ENCODE measurements at regions not wholly inside any gene's neighbourhood (a gene's known extent, or its start where the extent isn't known, plus 50 kb on each side); places are given as distances from the start of the nearest gene placed in this dataset.

DNA sequence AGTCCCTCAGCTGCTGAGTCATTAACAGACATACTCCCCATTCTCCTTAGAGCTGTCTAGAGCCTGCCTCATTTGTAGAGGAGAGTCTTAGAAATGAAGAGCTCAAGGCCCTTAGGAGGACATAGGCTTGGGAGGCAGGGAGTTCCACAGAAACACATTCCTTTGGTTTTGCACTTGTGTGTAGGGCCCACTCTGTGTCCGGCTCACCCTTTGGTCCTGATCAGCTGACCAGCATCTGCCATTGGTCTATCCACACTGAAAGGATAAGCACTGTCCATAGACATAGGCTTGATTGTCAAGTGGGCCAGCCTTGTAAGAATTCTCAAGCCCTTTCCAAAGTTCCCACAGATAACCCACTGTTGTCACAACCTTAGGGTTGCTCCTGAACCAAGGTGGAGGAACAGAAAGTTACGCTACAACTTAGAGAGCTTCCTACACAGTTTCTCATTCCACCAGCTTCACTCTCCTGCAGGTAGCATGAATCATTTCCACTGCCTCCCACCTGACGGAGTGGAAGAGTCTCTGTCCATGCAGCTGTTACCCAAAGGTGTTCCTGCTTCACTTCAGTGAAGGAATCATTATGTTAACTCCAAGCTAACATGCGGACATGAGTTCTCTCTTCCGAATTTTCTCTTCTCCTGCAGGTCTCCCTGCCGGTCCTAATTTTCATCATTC, 96.1 kb downstream of the TNFSF18 start:
- H3K9me3 ChIP-seq (ENCODE audit: control insufficient read depth in 2 of 2, low read length in 2 of 2), result no peaks in the 10 kb centered on the region
- H3K4me3 ChIP-seq (ENCODE audit: low read length in 2 of 2), result no peak overlapping the region
- no peaks in the 10 kb centered on the region for H3K36me3 ChIP-seq (ENCODE audit: control insufficient read depth in 2 of 2, insufficient read depth in 2 of 2, low read length in 2 of 2)
- H3K27ac ChIP-seq (ENCODE audit: low read depth in 2 of 2, low read length in 2 of 2), result no peak overlapping the region
- H3K9ac ChIP-seq (ENCODE audit: low read depth in 1 of 2, low read length in 2 of 2), result no peak overlapping the region
- H3K4me1 ChIP-seq (ENCODE audit: control insufficient read depth in 2 of 2, insufficient read depth in 2 of 2, low read length in 2 of 2), result peaks cover 7 to 9% of the 10 kb centered on the region in 2 donors
- H3K27me3 ChIP-seq (ENCODE audit: control insufficient read depth in 2 of 2, insufficient read depth in 2 of 2, low read length in 2 of 2), result no peaks in the 10 kb centered on the region

DNA sequence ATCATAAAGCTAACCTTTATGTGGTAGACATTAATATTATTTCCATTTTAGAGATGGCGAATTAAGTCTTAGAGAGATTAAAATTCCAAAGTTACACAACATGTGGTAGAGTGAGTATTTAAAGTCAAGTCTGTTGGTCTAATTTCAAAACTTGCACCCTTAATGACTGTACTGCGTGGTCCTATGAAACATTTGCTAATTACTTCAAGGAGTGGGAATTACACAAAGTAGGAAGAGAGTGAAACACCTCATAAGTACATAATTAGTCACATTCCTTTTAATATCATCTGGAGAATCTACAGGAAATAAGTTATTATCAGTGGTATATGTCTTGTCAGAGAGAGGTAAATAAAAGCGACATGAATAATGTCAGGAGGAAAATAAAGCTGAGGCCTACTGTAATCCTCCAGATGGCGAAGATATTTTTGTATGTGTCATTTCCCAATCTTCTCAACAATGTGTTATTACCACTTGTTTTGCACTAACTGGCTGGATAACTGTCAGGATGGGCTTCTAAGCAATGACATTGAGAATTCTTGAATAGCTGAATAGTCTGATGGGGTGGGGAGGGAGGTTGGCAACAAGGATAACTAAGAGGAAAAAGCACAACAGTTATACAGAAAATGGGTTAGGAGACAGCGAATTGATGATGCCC, 95.5 kb downstream of the TNFSF18 start:
- Histone ChIP-seq H3K36me3 (ENCODE audit: control insufficient read depth in 2 of 2, insufficient read depth in 2 of 2, low read length in 2 of 2) (no peaks in the 10 kb centered on the region), H3K27ac (ENCODE audit: low read depth in 2 of 2, low read length in 2 of 2) (no peak overlapping the region), H3K9me3 (ENCODE audit: control insufficient read depth in 2 of 2, low read length in 2 of 2) (no peaks in the 10 kb centered on the region), H3K4me1 (ENCODE audit: control insufficient read depth in 2 of 2, insufficient read depth in 2 of 2, low read length in 2 of 2) (peaks cover 12 to 15% of the 10 kb centered on the region in 2 donors), H3K4me3 (ENCODE audit: low read length in 2 of 2) (no peak overlapping the region), H3K9ac (ENCODE audit: low read depth in 1 of 2, low read length in 2 of 2) (no peak overlapping the region), H3K27me3 (ENCODE audit: control insufficient read depth in 2 of 2, insufficient read depth in 2 of 2, low read length in 2 of 2) (no peaks in the 10 kb centered on the region)

DNA sequence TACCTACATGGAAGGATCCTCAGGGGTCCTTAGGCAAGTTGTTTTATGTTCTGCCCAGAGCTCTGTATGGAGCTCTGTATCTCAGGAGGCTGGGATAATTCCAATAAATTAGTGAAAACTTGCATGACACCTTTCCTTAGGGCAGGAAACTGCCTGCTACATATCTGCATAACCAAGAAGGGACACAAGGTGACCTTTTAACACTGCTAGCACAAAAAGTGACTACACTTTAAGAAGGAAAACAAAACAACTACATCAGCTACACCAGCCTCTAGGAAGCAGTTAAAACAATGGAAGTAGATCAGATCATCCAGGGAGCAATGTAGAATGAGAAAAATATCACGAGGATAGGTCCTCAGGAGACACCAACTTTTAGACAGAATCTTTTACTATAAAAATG, 93.9 kb downstream of the TNFSF18 start:
- no peaks in the 10 kb centered on the region for H3K36me3 ChIP-seq (ENCODE audit: control insufficient read depth in 2 of 2, insufficient read depth in 2 of 2, low read length in 2 of 2)
- no peak overlapping the region for H3K4me3 ChIP-seq (ENCODE audit: low read length in 2 of 2)
- H3K9ac ChIP-seq (ENCODE audit: low read depth in 1 of 2, low read length in 2 of 2), result no peak overlapping the region
- no peaks in the 10 kb centered on the region for H3K9me3 ChIP-seq (ENCODE audit: control insufficient read depth in 2 of 2, low read length in 2 of 2)
- no peak overlapping the region for H3K27ac ChIP-seq (ENCODE audit: low read depth in 2 of 2, low read length in 2 of 2)
- H3K27me3 ChIP-seq (ENCODE audit: control insufficient read depth in 2 of 2, insufficient read depth in 2 of 2, low read length in 2 of 2), result no peaks in the 10 kb centered on the region
- peaks cover 12 to 19% of the 10 kb centered on the region in 2 donors for H3K4me1 ChIP-seq (ENCODE audit: control insufficient read depth in 2 of 2, insufficient read depth in 2 of 2, low read length in 2 of 2)

DNA sequence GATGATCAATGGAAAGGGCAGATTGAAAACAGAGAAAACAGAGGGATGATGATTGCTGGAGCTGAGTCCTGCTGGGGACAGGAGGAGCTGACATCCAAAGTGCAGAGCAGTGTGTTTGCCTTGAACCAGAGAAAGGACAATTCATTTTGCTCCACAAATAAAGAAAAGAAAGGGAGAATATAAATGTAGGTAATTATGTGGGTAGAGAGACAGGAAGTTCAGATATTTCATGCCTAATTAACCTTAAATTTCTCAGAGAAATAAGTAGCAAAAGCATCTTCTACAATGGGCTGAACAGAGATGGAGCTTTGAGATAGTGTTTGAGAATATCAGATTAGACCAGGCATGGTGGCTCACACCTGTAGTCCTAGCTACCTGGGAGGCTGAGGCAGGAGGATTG, 93.2 kb downstream of the TNFSF18 start:
- H3K4me3 ChIP-seq (ENCODE audit: low read length in 2 of 2), result no peak overlapping the region
- no peaks in the 10 kb centered on the region for H3K9me3 ChIP-seq (ENCODE audit: control insufficient read depth in 2 of 2, low read length in 2 of 2)
- H3K9ac ChIP-seq (ENCODE audit: low read depth in 1 of 2, low read length in 2 of 2), result no peak overlapping the region
- H3K27me3 ChIP-seq (ENCODE audit: control insufficient read depth in 2 of 2, insufficient read depth in 2 of 2, low read length in 2 of 2), result no peaks in the 10 kb centered on the region
- no peak overlapping the region for H3K27ac ChIP-seq (ENCODE audit: low read depth in 2 of 2, low read length in 2 of 2)
- H3K4me1 ChIP-seq (ENCODE audit: control insufficient read depth in 2 of 2, insufficient read depth in 2 of 2, low read length in 2 of 2), result peaks cover 12 to 19% of the 10 kb centered on the region in 2 donors
- H3K36me3 ChIP-seq (ENCODE audit: control insufficient read depth in 2 of 2, insufficient read depth in 2 of 2, low read length in 2 of 2), result no peaks in the 10 kb centered on the region

DNA sequence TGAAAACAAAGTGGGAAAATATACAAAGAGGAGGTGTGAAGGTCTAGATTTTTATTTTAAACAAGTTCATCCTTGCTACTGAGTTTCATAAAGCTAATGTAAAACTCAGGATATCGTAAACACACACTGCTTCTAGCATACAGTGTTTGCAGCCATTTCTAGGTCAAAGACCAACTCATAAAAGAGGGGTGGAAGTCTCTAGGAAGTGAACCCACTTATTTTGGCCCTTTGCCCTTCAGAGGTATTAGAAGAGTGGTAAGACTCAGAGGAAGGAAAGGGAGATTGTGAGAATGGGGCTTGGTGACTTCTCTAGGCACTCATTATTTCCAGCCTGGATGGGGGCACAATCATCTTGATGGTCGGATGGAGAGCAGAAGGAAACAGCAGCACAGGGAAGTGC, 91.2 kb downstream of the TNFSF18 start:
- peak overlapping the region in 1 of 2 donors; percentile 3 for H3K4me3 ChIP-seq (ENCODE audit: low read length in 2 of 2)
- no peak overlapping the region for H3K9ac ChIP-seq (ENCODE audit: low read depth in 1 of 2, low read length in 2 of 2)
- peak overlapping the region; percentile 44 to 58 for H3K27ac ChIP-seq (ENCODE audit: low read depth in 2 of 2, low read length in 2 of 2)
- no peaks in the 10 kb centered on the region for H3K27me3 ChIP-seq (ENCODE audit: control insufficient read depth in 2 of 2, insufficient read depth in 2 of 2, low read length in 2 of 2)
- H3K9me3 ChIP-seq (ENCODE audit: control insufficient read depth in 2 of 2, low read length in 2 of 2), result no peaks in the 10 kb centered on the region
- no peaks in the 10 kb centered on the region for H3K36me3 ChIP-seq (ENCODE audit: control insufficient read depth in 2 of 2, insufficient read depth in 2 of 2, low read length in 2 of 2)
- peaks cover 12 to 19% of the 10 kb centered on the region in 2 donors for H3K4me1 ChIP-seq (ENCODE audit: control insufficient read depth in 2 of 2, insufficient read depth in 2 of 2, low read length in 2 of 2)

DNA sequence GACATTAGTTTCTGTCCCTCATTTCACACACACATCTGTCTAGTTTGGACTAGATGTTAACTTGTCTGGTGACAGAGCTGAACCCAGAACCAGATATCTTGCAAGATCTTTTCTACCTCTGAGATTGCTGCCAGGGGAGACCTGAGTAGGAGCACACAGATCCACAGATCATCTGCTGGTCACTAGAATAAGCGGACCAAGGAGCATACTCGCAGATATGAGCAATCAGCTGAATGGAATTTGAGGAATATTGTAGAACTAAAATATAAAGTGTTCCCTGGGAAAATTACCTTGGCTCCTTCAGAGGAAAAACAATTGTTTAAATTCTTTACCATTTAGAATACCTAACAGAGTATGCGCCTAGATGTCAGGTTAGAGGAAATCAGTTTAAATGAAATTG, 90.7 kb downstream of the TNFSF18 start:
- Histone ChIP-seq H3K36me3 (ENCODE audit: control insufficient read depth in 2 of 2, insufficient read depth in 2 of 2, low read length in 2 of 2) (no peaks in the 10 kb centered on the region), H3K27ac (ENCODE audit: low read depth in 2 of 2, low read length in 2 of 2) (peak overlapping the region; percentile 40 to 58), H3K9me3 (ENCODE audit: control insufficient read depth in 2 of 2, low read length in 2 of 2) (no peaks in the 10 kb centered on the region), H3K4me1 (ENCODE audit: control insufficient read depth in 2 of 2, insufficient read depth in 2 of 2, low read length in 2 of 2) (peaks cover 12 to 19% of the 10 kb centered on the region in 2 donors), H3K9ac (ENCODE audit: low read depth in 1 of 2, low read length in 2 of 2) (no peak overlapping the region), H3K27me3 (ENCODE audit: control insufficient read depth in 2 of 2, insufficient read depth in 2 of 2, low read length in 2 of 2) (no peaks in the 10 kb centered on the region), H3K4me3 (ENCODE audit: low read length in 2 of 2) (peak overlapping the region in 1 of 2 donors; percentile 3)

DNA sequence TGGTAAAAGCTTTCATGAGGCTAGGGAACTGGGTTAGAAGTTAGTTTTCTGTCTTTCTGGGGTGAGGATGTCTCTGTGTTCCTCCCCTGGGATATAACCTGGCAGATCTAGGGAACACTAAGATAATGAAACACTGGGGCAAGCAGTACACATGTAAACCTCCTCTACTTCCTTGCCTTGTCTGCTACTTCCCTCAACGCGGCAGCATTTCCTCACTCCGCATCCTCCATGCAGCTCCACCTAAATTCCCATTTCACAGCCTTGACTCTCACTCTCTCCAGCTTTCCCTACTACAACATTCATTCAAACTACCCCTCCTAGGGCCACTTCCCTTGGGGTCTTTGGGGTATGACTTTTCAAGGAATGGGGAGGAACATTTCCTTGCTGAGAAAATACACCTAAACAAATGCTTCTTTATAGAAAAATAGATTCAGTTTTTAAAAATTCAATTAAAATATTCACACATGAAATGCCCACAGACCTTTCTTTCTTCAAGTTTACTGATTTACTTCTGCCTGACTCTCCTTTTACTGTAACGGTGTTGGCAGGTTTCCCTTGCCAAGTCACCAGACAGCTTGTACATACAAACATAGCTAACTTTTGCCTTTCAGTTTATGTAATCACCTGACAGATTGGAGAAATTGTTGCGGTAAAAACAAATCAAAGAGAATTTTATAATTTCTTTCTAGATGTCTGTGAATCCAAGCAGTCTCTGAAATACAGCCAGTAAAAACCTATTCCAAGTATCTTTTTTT, 90.1 kb downstream of the TNFSF18 start:
- Histone ChIP-seq H3K9me3 (ENCODE audit: control insufficient read depth in 2 of 2, low read length in 2 of 2) (no peaks in the 10 kb centered on the region), H3K4me3 (ENCODE audit: low read length in 2 of 2) (no peak overlapping the region), H3K36me3 (ENCODE audit: control insufficient read depth in 2 of 2, insufficient read depth in 2 of 2, low read length in 2 of 2) (no peaks in the 10 kb centered on the region), H3K9ac (ENCODE audit: low read depth in 1 of 2, low read length in 2 of 2) (no peak overlapping the region), H3K27ac (ENCODE audit: low read depth in 2 of 2, low read length in 2 of 2) (peak overlapping the region; percentile 40 to 58), H3K27me3 (ENCODE audit: control insufficient read depth in 2 of 2, insufficient read depth in 2 of 2, low read length in 2 of 2) (no peaks in the 10 kb centered on the region), H3K4me1 (ENCODE audit: control insufficient read depth in 2 of 2, insufficient read depth in 2 of 2, low read length in 2 of 2) (peaks cover 12 to 19% of the 10 kb centered on the region in 2 donors)

DNA sequence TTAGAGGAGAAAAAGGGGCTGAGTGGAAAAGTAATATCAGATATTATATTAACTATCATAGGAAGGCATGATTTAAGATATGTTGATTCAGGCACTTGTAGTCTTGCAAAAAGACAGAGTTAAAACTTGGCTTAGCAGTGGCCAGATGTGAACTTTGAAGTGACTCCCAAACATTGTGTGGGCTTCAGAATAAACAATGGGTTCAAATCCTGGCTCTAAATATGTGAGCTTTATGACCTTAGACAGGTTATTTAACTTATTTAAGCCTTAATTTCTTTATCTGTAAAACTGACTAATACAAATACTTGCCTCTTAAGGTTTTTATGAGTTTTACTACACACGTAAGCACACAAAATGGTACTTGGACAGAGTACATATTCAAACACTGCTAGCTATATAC, 85.9 kb downstream of the TNFSF18 start:
- Histone ChIP-seq H3K4me3 (ENCODE audit: low read length in 2 of 2) (no peak overlapping the region), H3K27me3 (ENCODE audit: control insufficient read depth in 2 of 2, insufficient read depth in 2 of 2, low read length in 2 of 2) (no peaks in the 10 kb centered on the region), H3K4me1 (ENCODE audit: control insufficient read depth in 2 of 2, insufficient read depth in 2 of 2, low read length in 2 of 2) (peaks cover 3 to 7% of the 10 kb centered on the region in 2 donors), H3K9ac (ENCODE audit: low read depth in 1 of 2, low read length in 2 of 2) (no peak overlapping the region), H3K27ac (ENCODE audit: low read depth in 2 of 2, low read length in 2 of 2) (no peak overlapping the region), H3K9me3 (ENCODE audit: control insufficient read depth in 2 of 2, low read length in 2 of 2) (no peaks in the 10 kb centered on the region), H3K36me3 (ENCODE audit: control insufficient read depth in 2 of 2, insufficient read depth in 2 of 2, low read length in 2 of 2) (no peaks in the 10 kb centered on the region)

DNA sequence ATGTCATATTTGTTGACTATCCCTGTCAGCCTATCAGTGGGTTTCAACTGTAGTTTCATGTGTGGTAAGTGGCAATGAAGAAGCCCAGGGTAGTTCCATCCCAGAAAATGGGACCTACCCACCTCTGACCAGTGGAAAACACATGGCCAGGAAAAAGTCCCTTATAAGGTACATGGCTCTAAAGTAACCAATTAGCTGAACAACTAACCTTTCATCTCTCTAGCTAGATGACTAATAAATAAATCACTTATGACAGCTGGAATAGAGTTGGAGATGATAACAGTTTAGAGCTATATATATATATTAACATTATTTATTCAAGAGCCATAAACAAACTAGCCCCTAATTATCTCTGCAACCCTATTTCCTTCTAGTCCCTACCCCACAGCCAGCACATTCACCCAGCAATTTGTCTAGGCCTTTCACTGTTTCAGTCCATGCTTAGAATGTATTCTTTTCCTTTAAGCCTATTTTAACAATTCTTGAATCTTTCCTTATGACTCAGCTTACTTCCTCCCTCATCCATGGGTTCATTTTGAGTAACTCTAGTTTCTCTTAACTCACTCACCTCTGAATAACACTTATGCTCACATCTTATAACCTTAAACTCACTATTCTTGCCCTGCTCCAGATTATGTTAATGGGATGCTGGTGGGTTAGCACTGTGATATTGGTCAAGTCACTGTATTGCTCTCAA, 83.7 kb downstream of the TNFSF18 start:
- H3K9ac ChIP-seq (ENCODE audit: low read depth in 1 of 2, low read length in 2 of 2), result no peak overlapping the region
- H3K4me3 ChIP-seq (ENCODE audit: low read length in 2 of 2), result no peak overlapping the region
- no peaks in the 10 kb centered on the region for H3K9me3 ChIP-seq (ENCODE audit: control insufficient read depth in 2 of 2, low read length in 2 of 2)
- H3K4me1 ChIP-seq (ENCODE audit: control insufficient read depth in 2 of 2, insufficient read depth in 2 of 2, low read length in 2 of 2), result no peaks in the 10 kb centered on the region
- H3K27ac ChIP-seq (ENCODE audit: low read depth in 2 of 2, low read length in 2 of 2), result no peak overlapping the region
- H3K27me3 ChIP-seq (ENCODE audit: control insufficient read depth in 2 of 2, insufficient read depth in 2 of 2, low read length in 2 of 2), result no peaks in the 10 kb centered on the region
- no peaks in the 10 kb centered on the region for H3K36me3 ChIP-seq (ENCODE audit: control insufficient read depth in 2 of 2, insufficient read depth in 2 of 2, low read length in 2 of 2)

DNA sequence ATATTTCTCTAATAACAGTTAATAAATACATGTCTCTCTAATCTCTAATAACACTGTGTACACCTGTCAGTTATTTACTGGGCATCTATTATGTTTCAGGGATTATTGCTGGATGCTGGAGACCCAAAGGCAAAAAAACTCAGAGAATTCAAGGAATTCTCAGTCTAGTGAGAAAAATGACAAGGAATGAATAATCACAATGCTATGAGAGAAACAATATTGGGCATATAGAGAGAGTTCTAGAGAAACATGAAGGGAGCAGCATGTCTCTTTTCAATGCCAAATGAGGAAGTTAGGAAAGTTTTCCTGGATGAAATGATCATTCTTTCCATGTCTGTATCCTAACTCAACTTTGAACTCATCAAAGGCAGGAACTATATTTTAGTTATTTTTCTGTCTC, 82.8 kb downstream of the TNFSF18 start:
- Histone ChIP-seq H3K4me3 (ENCODE audit: low read length in 2 of 2) (no peak overlapping the region), H3K9me3 (ENCODE audit: control insufficient read depth in 2 of 2, low read length in 2 of 2) (no peaks in the 10 kb centered on the region), H3K9ac (ENCODE audit: low read depth in 1 of 2, low read length in 2 of 2) (no peak overlapping the region), H3K27ac (ENCODE audit: low read depth in 2 of 2, low read length in 2 of 2) (no peak overlapping the region), H3K36me3 (ENCODE audit: control insufficient read depth in 2 of 2, insufficient read depth in 2 of 2, low read length in 2 of 2) (no peaks in the 10 kb centered on the region), H3K4me1 (ENCODE audit: control insufficient read depth in 2 of 2, insufficient read depth in 2 of 2, low read length in 2 of 2) (no peaks in the 10 kb centered on the region), H3K27me3 (ENCODE audit: control insufficient read depth in 2 of 2, insufficient read depth in 2 of 2, low read length in 2 of 2) (no peaks in the 10 kb centered on the region)

Measured in mucosa of rectum (tissue), 2 donors.